Omental fat pad (tissue), 3 donors: ENCODE measurements at regions not wholly inside any gene's neighbourhood (a gene's known extent, or its start where the extent isn't known, plus 50 kb on each side); places are given as distances from the start of the nearest gene placed in this dataset.
A peak's percentile ranks its signal among the peaks of the same experiment; 100 is the strongest.

Source experiments
- ATAC-seq: fragments of 150-250 bp; one replicate; pipeline ENCODE4 v1.9.1; 2016; ENCODE audit warnings: mild to moderate bottlenecking, moderate library complexity; ENCODE audit not compliant: low FRiP score
- DNase-seq: peaks from one replicate; pipeline ENCODE4 v3.0.0-alpha.2; 2019; ENCODE audit warnings: low spot score
- CTCF ChIP-seq, 3 donors: fragments of 450-650 bp; IDR thresholded peaks; one replicate each; pipeline ENCODE4 v1.5.1; 2016 to 2017; ENCODE audit warnings: antibody characterized with exemption in 3 of 3, mild to moderate bottlenecking in 3 of 3, moderate library complexity in 2 of 3

GRCh38 chr2:18791172-18791797, 201.9 kb upstream of the NT5C1B start:
- ATAC-seq (peak; percentile 28), DNase-seq (no peak)
- no peak for TF ChIP-seq CTCF (IDR thresholded peaks at IDR 0.05)

DNA sequence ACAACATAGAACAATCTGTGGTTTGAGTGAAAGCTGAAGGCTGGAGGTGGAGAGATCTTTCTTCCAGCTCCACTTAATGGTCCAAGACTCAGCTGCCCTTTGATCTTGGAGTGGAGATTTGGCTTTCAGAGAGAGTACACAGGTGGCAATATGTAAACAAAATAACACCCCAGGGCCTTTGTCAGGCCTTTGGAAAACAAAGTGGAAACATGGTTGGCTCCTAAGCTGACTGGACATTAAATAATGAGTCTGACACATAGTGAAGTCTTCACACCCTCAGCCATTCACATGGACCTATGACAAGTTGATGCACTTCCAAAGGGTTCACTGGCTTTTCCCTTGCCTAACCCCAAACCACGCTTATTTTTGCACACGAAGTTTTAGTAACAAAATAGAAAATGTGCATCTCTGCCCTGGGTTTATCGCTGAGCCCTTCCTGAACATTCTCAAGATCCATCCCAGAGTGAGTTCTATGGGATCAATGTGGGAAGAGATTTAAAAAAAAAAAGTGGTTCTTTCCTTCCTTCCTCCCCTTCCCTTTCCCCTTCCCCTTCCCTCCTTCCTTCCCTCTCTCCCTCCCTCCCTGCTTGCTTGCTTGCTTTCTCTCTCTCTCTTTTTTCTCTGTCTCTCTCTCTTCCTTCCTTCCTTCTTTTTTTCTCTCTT, 201.3 kb upstream of the NT5C1B start:
- ATAC-seq (no peak), DNase-seq (no peak)
- no peak for TF ChIP-seq CTCF (IDR thresholded peaks at IDR 0.05)

- no peak for ATAC-seq
- no peak for DNase-seq
- no peak for TF ChIP-seq CTCF (IDR thresholded peaks at IDR 0.05)
Measured at GRCh38 chr2:18788592-18788991, 199.2 kb upstream of the NT5C1B start.

- ATAC-seq, result no peak
- DNase-seq, result no peak
- no peak for TF ChIP-seq CTCF (IDR thresholded peaks at IDR 0.05)
Measured at GRCh38 chr2:18787726-18788125, 198.4 kb upstream of the NT5C1B start.

DNA sequence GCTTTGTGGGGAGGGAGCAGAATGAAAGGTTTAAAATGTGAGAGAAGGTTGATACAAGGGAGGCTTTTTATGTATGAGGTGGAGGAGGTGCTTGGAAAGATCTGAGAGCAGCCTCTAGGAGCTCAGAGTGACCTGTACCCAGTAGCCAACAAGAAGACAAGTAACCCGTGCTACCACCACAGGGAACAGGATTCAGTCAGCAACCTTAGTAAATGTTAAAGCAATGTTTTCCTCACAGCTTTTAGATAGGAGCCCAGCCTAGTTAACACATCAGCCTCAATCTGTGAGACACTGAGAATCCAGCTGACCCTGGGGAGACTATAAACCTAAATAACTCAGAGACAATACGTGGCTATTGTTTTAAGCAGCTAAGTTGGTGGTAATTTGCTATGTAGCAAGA, 194.9 kb upstream of the NT5C1B start:
- no peak for TF ChIP-seq CTCF (IDR thresholded peaks at IDR 0.05)
- ATAC-seq, result no peak

DNA sequence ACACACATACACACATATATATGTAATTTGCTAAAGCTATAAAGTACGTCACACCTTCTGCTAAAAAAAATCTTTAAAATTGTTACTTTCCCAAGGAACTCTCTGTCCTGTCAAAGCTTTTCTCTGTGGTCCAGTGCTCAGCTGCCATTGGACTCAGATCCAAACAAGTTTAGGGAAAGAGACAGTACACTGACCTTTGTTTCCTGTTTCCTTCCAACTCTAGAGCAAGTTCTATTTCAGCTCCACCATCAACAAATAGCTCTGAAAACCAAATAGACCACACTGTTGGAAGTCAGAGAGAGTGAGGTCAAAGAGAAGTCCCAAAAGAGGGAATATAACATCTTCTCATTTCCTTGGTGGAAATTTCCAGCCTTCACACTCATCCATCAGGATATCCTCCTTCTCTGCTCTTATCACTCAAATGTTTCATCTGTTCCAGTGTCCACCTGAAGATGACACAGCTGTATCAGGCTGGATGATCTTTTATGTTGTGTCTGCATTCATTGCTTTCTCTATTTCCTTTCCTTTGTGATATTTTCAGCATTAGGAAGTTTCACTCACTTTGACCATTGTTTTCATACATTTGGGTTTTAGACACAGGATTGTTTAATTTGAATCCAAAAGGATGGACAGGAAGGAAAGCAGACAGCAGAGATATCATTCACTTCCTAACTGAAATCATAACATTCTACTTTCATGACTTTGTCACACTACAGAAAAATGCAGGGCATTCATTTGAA, 192.3 kb upstream of the NT5C1B start:
- DNase-seq (no peak), ATAC-seq (no peak)
- TF ChIP-seq CTCF (IDR thresholded peaks at IDR 0.05), result no peak

More for the DNA sequence above, 194.9 kb upstream of the NT5C1B start:
- DNase-seq, result no peak
